GM23338 (cell line): ENCODE measurements at regions not wholly inside any gene's neighbourhood (a gene's known extent, or its start where the extent isn't known, plus 50 kb on each side); places are given as distances from the start of the nearest gene placed in this dataset.

Source experiments
- ATAC-seq: fragments of 200-7000 bp; cut with Tn5 transposase; 3 replicates; pipeline ENCODE4 v1.9.1; 2020
- DNase-seq: peaks from one replicate; pipeline ENCODE4 v3.0.0-alpha.2; 2015; ENCODE audit warnings: low spot score
- H2AFZ ChIP-seq: fragments of 200-600 bp; sonication (generic); 2 replicates; pipeline ENCODE4 v1.8.0; 2016; ENCODE audit warnings: antibody characterized with exemption, mild to moderate bottlenecking, moderate library complexity
- H3F3A ChIP-seq: fragments of 200-600 bp; sonication (generic); replicated peaks from 2 replicates; pipeline ENCODE4 v1.8.0; 2017; ENCODE audit warnings: antibody characterized with exemption, mixed run types, low read depth
- H3K27ac ChIP-seq: fragments of 200-600 bp; sonication (generic); 2 replicates; pipeline ENCODE4 v1.6.1; 2016; ENCODE audit warnings: low read depth
- H3K27me3 ChIP-seq: fragments of 200-600 bp; sonication (generic); 2 replicates; pipeline ENCODE4 v1.8.0; 2016; ENCODE audit warnings: mild to moderate bottlenecking, mixed run types, moderate library complexity; ENCODE audit not compliant: insufficient read depth
- H3K36me3 ChIP-seq: fragments of 200-600 bp; sonication (generic); 2 replicates; pipeline ENCODE4 v1.8.0; 2016; ENCODE audit warnings: mild to moderate bottlenecking; ENCODE audit not compliant: insufficient read depth
- H3K4me1 ChIP-seq: fragments of 200-600 bp; sonication (generic); 2 replicates; pipeline ENCODE4 v1.8.0; 2016; ENCODE audit warnings: mild to moderate bottlenecking, moderate library complexity; ENCODE audit not compliant: insufficient read depth
- H3K4me2 ChIP-seq: fragments of 200-600 bp; sonication (generic); 2 replicates; pipeline ENCODE4 v1.7.1; 2017; ENCODE audit warnings: mixed run types
- H3K4me3 ChIP-seq: fragments of 200-600 bp; sonication (generic); 2 replicates; pipeline ENCODE4 v1.6.1; 2016; ENCODE audit warnings: mixed run types
- H3K79me2 ChIP-seq: fragments of 200-600 bp; sonication (generic); replicated peaks from 2 replicates; pipeline ENCODE4 v1.8.0; 2017; ENCODE audit warnings: mild to moderate bottlenecking; ENCODE audit not compliant: insufficient read depth
- H3K9me2 ChIP-seq: fragments of 200-600 bp; sonication (generic); 2 replicates; pipeline ENCODE4 v1.8.0; 2017; ENCODE audit not compliant: insufficient read depth
- H4K20me1 ChIP-seq: fragments of 200-600 bp; sonication (generic); replicated peaks from 2 replicates; pipeline ENCODE4 v1.8.0; 2017; ENCODE audit warnings: mild to moderate bottlenecking; ENCODE audit not compliant: insufficient read depth
- H3K27ac Mint-ChIP-seq: 2 replicates; pipeline ENCODE4 v1.8.0; 2020; ENCODE audit warnings: inconsistent platforms, mild to moderate bottlenecking, moderate library complexity, mixed read lengths
- H3K27me3 Mint-ChIP-seq: 3 replicates; pipeline ENCODE4 v1.8.0; 2022; ENCODE audit warnings: low read depth, mild to moderate bottlenecking, moderate library complexity, mixed read lengths, inconsistent platforms; ENCODE audit not compliant: insufficient read depth, poor library complexity
- H3K36me3 Mint-ChIP-seq: 3 replicates; pipeline ENCODE4 v1.8.0; 2021; ENCODE audit warnings: low read depth, mild to moderate bottlenecking, inconsistent platforms, moderate library complexity, mixed read lengths
- H3K4me1 Mint-ChIP-seq: 3 replicates; pipeline ENCODE4 v1.8.0; 2020; ENCODE audit warnings: mild to moderate bottlenecking, inconsistent platforms, mixed read lengths
- H3K4me3 Mint-ChIP-seq: 3 replicates; pipeline ENCODE4 v1.8.0; 2021; ENCODE audit warnings: moderate library complexity, mild to moderate bottlenecking, inconsistent platforms, mixed read lengths
- H3K9me3 Mint-ChIP-seq: 3 replicates; pipeline ENCODE4 v1.8.0; 2020; ENCODE audit warnings: moderate library complexity, mild to moderate bottlenecking, inconsistent platforms, mixed read lengths
- CREB1 ChIP-seq: fragments of 250-450 bp; sonication (Bioruptor Pico); IDR thresholded peaks from 2 replicates; pipeline ENCODE4 v1.5.0; 2020; ENCODE audit warnings: low read depth, mild to moderate bottlenecking, moderate library complexity
- EZH2 ChIP-seq: fragments of 200-600 bp; sonication (generic); IDR thresholded peaks from one replicate; pipeline ENCODE4 v1.8.0; 2017; ENCODE audit warnings: antibody characterized with exemption, mild to moderate bottlenecking, low read depth; ENCODE audit not compliant: unreplicated experiment
- JUNB ChIP-seq: IDR thresholded peaks from one replicate; pipeline ENCODE4 v1.6.1; 2016; ENCODE audit warnings: antibody characterized with exemption; ENCODE audit not compliant: unreplicated experiment
- NANOG ChIP-seq: IDR thresholded peaks from 2 replicates; pipeline ENCODE4 v1.6.1; 2016; ENCODE audit warnings: antibody characterized with exemption, borderline replicate concordance
- POLR2AphosphoS5 ChIP-seq: IDR thresholded peaks from 2 replicates; pipeline ENCODE4 v1.6.1; 2016; ENCODE audit warnings: antibody characterized with exemption, low read depth
- STAT1 ChIP-seq: IDR thresholded peaks from one replicate; pipeline ENCODE4 v1.6.1; 2016; ENCODE audit warnings: antibody characterized with exemption; ENCODE audit not compliant: unreplicated experiment
- ZNF114 ChIP-seq: fragments of 250-450 bp; sonication (Bioruptor Pico); IDR thresholded peaks from 2 replicates; pipeline ENCODE4 v1.5.0; 2020; ENCODE audit warnings: mild to moderate bottlenecking, moderate library complexity
- ZNF331 ChIP-seq: fragments of 250-450 bp; sonication (Bioruptor Pico); IDR thresholded peaks from 2 replicates; pipeline ENCODE4 v1.5.0; 2020; ENCODE audit warnings: low read depth, mild to moderate bottlenecking, moderate library complexity
- TF ChIP-seq, protein P1 (sequence below): fragments of 250-450 bp; sonication (Bioruptor Pico); IDR thresholded peaks from 2 replicates; pipeline ENCODE4 v1.5.0; 2020; ENCODE audit warnings: mild to moderate bottlenecking, moderate library complexity
- TF ChIP-seq, protein P2 (sequence below): IDR thresholded peaks from one replicate; pipeline ENCODE4 v1.6.1; 2018; ENCODE audit warnings: antibody characterized with exemption; ENCODE audit not compliant: unreplicated experiment

DNA sequence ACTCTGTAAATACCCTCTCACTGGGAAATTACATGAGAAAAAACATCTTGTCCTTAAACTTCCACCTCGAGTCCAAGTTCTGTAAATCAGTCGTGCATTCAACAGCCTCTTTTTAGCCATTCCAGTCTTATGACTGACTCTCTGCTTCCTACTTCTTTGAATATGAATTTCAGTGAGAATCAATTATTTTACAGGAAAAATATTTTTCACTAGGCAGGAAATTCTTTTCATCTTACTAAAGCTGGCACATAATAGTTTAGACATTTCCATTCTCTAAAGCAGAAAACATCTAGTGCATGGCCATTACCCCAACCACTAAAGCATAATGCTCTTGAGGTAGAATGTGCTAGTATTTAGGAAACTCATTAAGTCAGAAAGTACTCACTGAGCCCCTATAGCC is 565.7 kb upstream of the FAT1 start (continued):
- TF ChIP-seq, protein P1, sequence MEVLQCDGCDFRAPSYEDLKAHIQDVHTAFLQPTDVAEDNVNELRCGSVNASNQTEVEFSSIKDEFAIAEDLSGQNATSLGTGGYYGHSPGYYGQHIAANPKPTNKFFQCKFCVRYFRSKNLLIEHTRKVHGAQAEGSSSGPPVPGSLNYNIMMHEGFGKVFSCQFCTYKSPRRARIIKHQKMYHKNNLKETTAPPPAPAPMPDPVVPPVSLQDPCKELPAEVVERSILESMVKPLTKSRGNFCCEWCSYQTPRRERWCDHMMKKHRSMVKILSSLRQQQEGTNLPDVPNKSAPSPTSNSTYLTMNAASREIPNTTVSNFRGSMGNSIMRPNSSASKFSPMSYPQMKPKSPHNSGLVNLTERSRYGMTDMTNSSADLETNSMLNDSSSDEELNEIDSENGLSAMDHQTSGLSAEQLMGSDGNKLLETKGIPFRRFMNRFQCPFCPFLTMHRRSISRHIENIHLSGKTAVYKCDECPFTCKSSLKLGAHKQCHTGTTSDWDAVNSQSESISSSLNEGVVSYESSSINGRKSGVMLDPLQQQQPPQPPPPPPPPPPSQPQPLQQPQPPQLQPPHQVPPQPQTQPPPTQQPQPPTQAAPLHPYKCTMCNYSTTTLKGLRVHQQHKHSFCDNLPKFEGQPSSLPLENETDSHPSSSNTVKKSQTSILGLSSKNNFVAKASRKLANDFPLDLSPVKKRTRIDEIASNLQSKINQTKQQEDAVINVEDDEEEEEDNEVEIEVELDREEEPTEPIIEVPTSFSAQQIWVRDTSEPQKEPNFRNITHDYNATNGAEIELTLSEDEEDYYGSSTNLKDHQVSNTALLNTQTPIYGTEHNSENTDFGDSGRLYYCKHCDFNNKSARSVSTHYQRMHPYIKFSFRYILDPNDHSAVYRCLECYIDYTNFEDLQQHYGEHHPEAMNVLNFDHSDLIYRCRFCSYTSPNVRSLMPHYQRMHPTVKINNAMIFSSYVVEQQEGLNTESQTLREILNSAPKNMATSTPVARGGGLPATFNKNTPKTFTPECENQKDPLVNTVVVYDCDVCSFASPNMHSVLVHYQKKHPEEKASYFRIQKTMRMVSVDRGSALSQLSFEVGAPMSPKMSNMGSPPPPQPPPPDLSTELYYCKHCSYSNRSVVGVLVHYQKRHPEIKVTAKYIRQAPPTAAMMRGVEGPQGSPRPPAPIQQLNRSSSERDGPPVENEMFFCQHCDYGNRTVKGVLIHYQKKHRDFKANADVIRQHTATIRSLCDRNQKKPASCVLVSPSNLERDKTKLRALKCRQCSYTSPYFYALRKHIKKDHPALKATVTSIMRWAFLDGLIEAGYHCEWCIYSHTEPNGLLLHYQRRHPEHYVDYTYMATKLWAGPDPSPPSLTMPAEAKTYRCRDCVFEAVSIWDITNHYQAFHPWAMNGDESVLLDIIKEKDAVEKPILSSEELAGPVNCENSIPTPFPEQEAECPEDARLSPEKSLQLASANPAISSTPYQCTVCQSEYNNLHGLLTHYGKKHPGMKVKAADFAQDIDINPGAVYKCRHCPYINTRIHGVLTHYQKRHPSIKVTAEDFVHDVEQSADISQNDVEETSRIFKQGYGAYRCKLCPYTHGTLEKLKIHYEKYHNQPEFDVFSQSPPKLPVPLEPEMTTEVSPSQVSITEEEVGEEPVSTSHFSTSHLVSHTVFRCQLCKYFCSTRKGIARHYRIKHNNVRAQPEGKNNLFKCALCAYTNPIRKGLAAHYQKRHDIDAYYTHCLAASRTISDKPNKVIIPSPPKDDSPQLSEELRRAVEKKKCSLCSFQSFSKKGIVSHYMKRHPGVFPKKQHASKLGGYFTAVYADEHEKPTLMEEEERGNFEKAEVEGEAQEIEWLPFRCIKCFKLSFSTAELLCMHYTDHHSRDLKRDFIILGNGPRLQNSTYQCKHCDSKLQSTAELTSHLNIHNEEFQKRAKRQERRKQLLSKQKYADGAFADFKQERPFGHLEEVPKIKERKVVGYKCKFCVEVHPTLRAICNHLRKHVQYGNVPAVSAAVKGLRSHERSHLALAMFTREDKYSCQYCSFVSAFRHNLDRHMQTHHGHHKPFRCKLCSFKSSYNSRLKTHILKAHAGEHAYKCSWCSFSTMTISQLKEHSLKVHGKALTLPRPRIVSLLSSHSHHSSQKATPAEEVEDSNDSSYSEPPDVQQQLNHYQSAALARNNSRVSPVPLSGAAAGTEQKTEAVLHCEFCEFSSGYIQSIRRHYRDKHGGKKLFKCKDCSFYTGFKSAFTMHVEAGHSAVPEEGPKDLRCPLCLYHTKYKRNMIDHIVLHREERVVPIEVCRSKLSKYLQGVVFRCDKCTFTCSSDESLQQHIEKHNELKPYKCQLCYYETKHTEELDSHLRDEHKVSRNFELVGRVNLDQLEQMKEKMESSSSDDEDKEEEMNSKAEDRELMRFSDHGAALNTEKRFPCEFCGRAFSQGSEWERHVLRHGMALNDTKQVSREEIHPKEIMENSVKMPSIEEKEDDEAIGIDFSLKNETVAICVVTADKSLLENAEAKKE, result no peak
- TF ChIP-seq CREB1 (no peak), STAT1 (no peak), ZNF331 (CRISPR knock-in tag) (no peak), JUNB (no peak)

DNA sequence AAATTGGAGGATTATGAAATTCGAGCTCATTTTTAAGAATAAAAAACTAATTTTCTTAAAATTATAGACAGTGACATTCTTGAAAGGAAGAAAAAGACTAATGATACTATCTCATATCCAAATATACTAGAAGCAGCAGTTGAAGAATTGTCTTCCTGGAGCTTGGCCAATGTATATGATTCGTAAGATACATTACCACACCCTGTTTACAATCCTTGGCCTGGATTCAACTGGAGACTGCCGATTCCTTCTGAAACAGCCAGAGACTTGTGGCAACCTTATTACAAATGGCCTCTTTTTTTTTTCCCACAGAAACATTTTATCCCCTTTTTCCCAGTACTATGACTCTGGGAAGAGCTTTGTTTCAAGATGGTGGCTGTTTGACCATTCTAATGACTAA is 571.2 kb upstream of the FAT1 start:
- H3K27me3 Mint-ChIP-seq, result no peaks in the 10 kb centered on the region

More for the DNA sequence above, 571.2 kb upstream of the FAT1 start:
- no peaks in the 10 kb centered on the region for H3K27me3 ChIP-seq
- H3K9me2 ChIP-seq, result 0 out of 2 replicates have a peak, but pooled peaks cover 5% of the 10 kb centered on the region
- no peaks in the 10 kb centered on the region for H3K4me1 Mint-ChIP-seq
- H3K27ac ChIP-seq, result no peak overlapping the region
- peaks cover 39% of the 10 kb centered on the region for H3K9me3 Mint-ChIP-seq
- ATAC-seq, result no peak
- H3F3A ChIP-seq, result no peaks in the 10 kb centered on the region
- no peak overlapping the region for H3K27ac Mint-ChIP-seq
- no peak overlapping the region for H3K4me2 ChIP-seq
- H4K20me1 ChIP-seq, result no peaks in the 10 kb centered on the region
- H3K36me3 Mint-ChIP-seq, result peaks cover 28% of the 10 kb centered on the region
- H3K36me3 ChIP-seq, result 0 out of 2 replicates have a peak, but pooled peaks cover 4% of the 10 kb centered on the region
- no peak for DNase-seq
- no peaks in the 10 kb centered on the region for H3K4me1 ChIP-seq
- no peak overlapping the region for H3K4me3 Mint-ChIP-seq
- no peak for TF ChIP-seq CREB1
- no peak for TF ChIP-seq STAT1
- TF ChIP-seq, protein P2, sequence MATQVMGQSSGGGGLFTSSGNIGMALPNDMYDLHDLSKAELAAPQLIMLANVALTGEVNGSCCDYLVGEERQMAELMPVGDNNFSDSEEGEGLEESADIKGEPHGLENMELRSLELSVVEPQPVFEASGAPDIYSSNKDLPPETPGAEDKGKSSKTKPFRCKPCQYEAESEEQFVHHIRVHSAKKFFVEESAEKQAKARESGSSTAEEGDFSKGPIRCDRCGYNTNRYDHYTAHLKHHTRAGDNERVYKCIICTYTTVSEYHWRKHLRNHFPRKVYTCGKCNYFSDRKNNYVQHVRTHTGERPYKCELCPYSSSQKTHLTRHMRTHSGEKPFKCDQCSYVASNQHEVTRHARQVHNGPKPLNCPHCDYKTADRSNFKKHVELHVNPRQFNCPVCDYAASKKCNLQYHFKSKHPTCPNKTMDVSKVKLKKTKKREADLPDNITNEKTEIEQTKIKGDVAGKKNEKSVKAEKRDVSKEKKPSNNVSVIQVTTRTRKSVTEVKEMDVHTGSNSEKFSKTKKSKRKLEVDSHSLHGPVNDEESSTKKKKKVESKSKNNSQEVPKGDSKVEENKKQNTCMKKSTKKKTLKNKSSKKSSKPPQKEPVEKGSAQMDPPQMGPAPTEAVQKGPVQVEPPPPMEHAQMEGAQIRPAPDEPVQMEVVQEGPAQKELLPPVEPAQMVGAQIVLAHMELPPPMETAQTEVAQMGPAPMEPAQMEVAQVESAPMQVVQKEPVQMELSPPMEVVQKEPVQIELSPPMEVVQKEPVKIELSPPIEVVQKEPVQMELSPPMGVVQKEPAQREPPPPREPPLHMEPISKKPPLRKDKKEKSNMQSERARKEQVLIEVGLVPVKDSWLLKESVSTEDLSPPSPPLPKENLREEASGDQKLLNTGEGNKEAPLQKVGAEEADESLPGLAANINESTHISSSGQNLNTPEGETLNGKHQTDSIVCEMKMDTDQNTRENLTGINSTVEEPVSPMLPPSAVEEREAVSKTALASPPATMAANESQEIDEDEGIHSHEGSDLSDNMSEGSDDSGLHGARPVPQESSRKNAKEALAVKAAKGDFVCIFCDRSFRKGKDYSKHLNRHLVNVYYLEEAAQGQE, result no peak
- no peak for TF ChIP-seq EZH2
- no peak for TF ChIP-seq NANOG
- TF ChIP-seq ZNF114 (CRISPR knock-in tag), result no peak
- TF ChIP-seq POLR2AphosphoS5, result no peak
- no peak for TF ChIP-seq JUNB
- H2AFZ ChIP-seq, result no peak overlapping the region
- no peak overlapping the region for H3K4me3 ChIP-seq
- no peaks in the 10 kb centered on the region for H3K79me2 ChIP-seq
